GM12892 (cell line): ENCODE measurements at regions not wholly inside any gene's neighbourhood (a gene's known extent, or its start where the extent isn't known, plus 50 kb on each side); places are given as distances from the start of the nearest gene placed in this dataset.

Source experiments
- DNase-seq: peaks from one replicate; pipeline ENCODE4 v3.0.0; 2011; ENCODE audit not compliant: insufficient read length
- FAIRE-seq: peaks from 2 replicates; lab custom pipeline; 2011; peaks lifted over from hg19 to GRCh38; lab: Jason Lieb, UNC
- POLR2A ChIP-seq: IDR thresholded peaks from 2 replicates; pipeline ENCODE4 v1.6.1; 2011; ENCODE audit warnings: low read depth, low read length, control low read depth
- POLR2AphosphoS5 ChIP-seq: IDR thresholded peaks from 2 replicates; pipeline ENCODE4 v1.6.1; 2011; ENCODE audit warnings: low read depth, low read length, control low read depth
- TAF1 ChIP-seq: IDR thresholded peaks from 2 replicates; pipeline ENCODE4 v1.6.1; 2011; ENCODE audit warnings: low read depth, mild to moderate bottlenecking, control low read depth, low read length, borderline replicate concordance

DNA sequence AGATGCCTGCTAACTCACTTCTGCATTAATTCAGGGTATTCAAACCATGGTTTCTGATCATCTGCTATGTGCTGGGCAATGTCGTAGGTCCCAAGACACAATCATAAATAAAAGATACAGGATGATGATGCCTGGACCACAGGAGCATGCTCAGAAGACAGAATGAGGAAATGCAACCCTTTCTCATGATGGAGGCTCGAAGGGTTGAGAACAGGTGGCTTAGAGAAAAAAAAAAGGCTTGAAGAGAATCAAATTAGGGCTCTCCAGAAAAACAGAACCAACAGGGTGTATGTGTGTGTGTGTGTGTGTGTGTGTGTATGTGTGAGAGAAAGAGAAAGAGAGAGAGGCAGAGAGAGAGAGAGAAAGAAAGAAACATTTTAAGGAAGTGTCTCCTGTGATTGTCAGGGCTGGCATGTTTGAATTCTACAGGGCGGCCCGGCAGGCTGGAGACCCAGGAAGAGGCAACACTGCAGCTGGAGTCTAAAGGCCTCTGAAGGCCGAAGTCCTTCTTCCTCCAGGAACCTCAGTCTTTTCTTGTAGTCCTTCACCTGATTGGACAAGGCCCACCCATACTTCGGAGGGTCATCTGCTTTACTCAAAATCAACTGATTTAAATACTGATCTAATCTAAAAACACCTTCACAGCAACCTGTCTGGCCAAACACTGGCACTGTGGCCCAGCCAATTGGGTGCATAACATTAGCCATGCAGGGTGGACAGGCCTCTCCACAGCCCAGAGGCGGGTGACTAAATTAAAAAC is 143.8 kb downstream of the ERMARD start:
- DNase-seq (no peak), FAIRE-seq (no peak)
- TF ChIP-seq POLR2A = no peak
- no peak for TF ChIP-seq POLR2AphosphoS5
- TF ChIP-seq TAF1 = no peak

GRCh38 chr6:169894377-169894960 is 143.0 kb downstream of the ERMARD start:
- TF ChIP-seq POLR2A = no peak
- no peak for TF ChIP-seq POLR2AphosphoS5
- no peak for TF ChIP-seq TAF1
- no peak for FAIRE-seq
- DNase-seq = no peak

DNA sequence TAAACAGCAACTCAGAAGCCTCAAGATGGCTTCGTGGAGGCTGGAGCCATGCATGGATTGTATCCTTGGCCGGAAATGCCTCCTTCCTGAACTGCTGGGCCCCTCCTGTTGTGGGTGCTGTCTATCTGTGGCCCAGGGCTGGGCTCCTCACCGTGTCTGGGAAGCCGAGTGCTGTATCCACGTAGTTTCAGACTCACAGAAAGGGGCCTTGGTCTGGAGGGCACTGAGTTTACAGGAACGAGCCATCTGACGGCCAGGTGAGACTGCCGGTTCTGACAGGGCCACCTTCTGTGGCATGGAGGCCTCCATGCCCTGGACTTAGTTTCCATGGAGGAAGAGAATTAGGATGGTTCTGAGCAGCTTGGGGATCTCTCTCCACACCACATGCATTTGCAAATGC is 142.2 kb downstream of the ERMARD start:
- no peak for DNase-seq

DNA sequence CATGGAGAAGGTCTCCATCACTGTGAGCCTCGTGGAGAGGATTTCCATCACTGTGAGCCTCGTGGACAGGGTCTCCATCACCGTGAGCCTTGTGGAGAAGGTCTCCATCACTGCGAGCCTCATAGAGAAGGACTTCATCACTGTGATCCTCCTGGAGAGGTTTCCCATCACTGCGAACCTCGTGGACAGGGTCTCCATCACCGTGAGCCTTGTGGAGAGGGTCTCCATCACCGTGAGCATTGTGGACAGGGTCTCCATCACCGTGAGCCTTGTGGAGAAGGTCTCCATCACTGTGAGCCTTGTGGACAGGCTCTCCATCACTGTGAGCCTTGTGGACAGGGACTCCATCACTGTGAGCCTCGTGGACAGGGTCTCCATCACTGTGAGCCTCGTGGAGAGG is 140.4 kb downstream of the ERMARD start:
- DNase-seq = no peak
- no peak for TF ChIP-seq POLR2A
- TF ChIP-seq TAF1 = no peak
- no peak for TF ChIP-seq POLR2AphosphoS5
- FAIRE-seq = no peak

More for the DNA sequence above, 142.2 kb downstream of the ERMARD start:
- FAIRE-seq = no peak
- TF ChIP-seq POLR2A (no peak), TAF1 (no peak), POLR2AphosphoS5 (no peak)

DNA sequence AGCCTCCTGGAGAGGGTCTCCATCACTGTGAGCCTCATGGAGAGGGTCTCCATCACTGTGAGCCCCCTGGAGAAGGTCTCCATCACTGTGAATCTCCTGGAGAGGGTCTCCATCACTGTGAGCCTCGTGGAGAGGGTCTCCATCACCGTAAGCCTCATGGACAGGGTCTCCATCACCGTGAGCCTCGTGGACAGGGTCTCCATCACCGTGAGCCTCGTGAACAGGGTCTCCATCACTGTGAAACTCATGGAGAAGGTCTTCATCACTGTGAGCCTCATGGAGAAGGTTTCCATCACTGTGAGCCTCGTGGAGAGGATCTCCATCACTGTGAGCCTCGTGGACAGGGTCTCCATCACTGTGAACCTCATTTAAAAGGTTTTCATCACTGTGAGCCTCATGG is 140.0 kb downstream of the ERMARD start:
- FAIRE-seq (no peak), DNase-seq (no peak)
- no peak for TF ChIP-seq POLR2AphosphoS5
- no peak for TF ChIP-seq POLR2A
- TF ChIP-seq TAF1 = no peak

DNA sequence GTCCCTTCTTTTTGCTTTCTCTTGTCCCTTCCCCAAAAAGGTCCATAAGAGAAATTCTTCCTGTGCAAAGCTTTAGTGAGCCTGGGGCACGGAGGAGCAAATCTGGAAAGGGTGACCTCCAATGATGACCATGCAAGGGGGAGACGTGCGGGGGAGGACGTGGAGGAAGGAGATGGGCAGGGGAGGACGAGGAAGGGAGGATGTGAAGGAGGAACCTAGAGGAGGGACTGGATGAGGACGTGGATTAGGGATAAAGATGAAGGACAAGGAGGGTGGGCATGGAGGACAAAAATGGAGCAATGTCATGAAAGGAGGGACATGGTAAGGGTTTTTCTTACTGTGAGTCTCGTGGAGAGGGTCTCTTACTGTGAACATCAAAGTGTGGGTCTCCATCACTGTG is 139.5 kb downstream of the ERMARD start:
- DNase-seq (no peak), FAIRE-seq (no peak)
- no peak for TF ChIP-seq TAF1
- no peak for TF ChIP-seq POLR2A
- no peak for TF ChIP-seq POLR2AphosphoS5

DNA sequence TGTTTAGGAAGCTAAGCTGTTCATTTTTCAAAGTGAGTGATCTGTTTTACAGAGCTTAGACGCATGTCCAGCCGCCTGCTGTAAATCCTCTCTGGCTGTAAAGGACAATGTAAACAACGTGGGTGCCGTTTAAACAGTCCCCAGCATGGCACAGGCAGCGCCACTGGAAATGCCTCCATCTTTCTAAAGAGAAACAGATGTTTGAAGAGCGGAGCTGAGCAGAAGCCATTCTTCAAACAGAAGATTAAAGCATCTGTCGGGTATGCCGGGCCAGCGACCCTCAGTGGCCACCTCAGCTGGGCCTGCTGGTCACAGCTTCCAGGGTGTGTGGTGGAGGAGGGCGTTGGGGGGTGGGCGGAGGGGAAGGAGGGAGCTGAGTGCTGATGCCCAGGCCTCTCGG is 138.6 kb downstream of the ERMARD start:
- no peak for FAIRE-seq
- no peak for DNase-seq
- TF ChIP-seq TAF1 (no peak), POLR2AphosphoS5 (no peak), POLR2A (no peak)

DNA sequence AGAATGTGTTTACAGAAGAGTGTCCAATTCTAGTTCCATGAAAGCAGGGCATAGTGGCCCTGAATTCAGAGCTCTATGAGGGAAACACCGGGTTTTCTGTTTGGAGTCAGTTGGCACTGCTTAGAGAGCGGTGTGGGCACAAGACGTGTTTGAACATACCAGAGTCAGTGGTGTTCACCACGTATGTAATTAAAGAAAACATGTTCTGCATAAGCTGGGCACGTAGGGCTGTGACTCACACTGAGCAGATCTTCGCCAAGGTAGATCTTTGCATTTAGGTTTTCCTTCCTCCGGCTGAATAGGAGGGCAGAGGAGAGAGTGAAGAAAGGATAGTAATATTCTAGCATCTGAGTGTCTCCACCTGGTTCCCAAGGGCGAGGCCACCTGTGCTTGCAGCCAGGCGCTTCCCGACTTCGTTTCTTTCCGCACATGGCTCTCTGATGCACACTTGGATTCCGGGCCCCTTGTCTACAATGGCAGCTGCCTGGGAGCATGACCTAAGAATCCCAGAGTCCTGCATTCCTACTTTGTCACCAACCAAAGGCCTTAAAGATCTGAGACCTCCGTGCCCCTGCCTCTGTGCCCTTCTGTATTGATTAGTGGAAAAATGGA is 136.2 kb downstream of the ERMARD start:
- FAIRE-seq (no peak), DNase-seq (no peak)
- TF ChIP-seq POLR2A (no peak), TAF1 (no peak), POLR2AphosphoS5 (no peak)

DNA sequence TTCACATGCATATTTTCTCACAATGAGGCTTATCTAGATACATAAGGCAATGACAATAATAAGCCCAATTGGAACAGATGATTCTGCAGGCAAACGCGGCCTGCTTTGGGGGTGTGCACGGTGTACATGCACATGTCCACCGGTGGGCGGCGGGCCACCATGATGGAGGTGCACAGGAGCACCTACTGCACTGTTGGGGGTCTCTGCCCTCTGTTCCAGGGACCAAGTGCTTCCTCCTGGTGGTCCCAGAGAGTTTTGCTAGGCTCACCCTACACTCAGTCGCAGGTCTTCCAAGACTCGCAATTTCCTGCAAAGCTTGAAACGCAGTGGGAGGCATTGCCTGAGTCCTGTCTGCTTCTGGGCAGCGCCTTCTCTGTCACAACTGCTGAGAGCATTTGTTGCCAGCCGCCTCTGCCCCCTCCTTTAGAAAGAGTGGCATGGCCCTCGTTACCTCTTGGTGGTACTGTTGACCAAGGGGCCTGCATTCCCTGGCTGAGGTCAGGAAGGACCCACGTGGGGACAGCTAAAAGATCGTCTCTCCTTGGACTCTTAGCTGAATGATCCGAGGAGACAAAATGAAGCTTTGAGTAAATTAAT is 135.3 kb downstream of the ERMARD start:
- no peak for FAIRE-seq
- DNase-seq = no peak
- TF ChIP-seq POLR2A = no peak
- TF ChIP-seq POLR2AphosphoS5 = no peak
- no peak for TF ChIP-seq TAF1

DNA sequence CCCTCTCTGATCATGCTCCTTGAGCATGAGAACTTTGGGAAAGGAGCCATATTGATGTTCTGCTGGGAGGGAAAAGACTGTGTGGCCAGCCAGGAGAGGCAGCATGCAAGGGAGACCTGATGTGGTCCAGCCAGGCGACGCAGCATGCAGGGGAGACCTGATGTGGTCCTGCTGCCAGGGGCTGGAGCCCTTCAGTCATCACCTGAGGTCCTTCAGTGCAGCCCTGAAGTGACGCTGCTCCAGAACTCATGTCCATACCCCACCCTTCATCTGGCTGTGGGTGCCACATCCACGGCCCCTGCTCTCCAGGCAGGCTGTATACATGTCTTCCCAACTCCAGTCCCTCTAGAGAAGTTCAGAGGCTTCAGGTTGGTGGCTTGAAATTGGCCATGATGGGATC is 134.4 kb downstream of the ERMARD start:
- no peak for DNase-seq
- TF ChIP-seq TAF1 (no peak), POLR2A (no peak), POLR2AphosphoS5 (no peak)
- FAIRE-seq = no peak

DNA sequence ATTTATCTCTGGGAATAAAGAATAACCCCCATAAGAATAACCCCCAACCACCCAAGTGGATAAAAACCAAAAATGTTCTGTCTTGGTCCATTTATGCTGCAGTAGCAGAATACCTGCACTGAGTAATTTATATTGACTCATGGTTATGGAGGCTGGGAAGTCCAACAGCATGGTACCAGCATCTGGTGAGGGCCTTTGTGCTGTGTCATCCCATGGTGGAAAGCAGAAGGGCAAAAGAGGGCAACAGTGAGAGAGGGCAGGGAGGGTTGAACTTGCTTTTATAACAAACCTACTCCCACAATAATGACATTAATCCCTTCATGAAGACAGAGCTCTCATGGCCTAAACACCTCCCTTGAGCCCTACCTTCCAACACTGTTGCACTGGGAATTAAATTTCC is 133.7 kb downstream of the ERMARD start:
- FAIRE-seq (no peak), DNase-seq (no peak)
- TF ChIP-seq TAF1 = no peak
- TF ChIP-seq POLR2AphosphoS5 = no peak
- no peak for TF ChIP-seq POLR2A

DNA sequence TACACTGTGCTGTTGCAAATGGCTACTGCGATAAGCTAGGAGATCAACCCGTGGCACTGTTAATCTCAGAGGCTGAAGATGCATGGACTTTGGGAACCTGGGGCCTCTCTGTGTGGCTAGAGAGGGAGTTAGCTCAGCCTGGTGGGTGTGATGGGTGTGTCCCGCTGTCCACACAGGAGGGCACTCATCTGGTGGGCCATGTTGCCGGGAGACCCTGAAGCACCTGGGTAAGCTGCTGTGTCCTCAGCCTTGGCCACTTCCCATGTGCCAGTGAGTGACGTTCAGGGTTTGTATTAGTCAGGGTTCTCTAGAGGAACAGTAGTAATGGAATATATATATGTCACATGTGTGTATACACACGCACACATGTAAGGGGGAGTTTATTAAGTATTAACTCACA is 132.7 kb downstream of the ERMARD start:
- DNase-seq (no peak), FAIRE-seq (no peak)
- TF ChIP-seq POLR2AphosphoS5 = no peak
- TF ChIP-seq POLR2A = no peak
- no peak for TF ChIP-seq TAF1

- no peak for DNase-seq
- FAIRE-seq = no peak
- TF ChIP-seq POLR2A = no peak
- TF ChIP-seq POLR2AphosphoS5 = no peak
- TF ChIP-seq TAF1 = no peak
These were observed 131.9 kb downstream of the ERMARD start for GRCh38 chr6:169883316-169883715.
